K562 (cell line): ENCODE measurements at regions not wholly inside any gene's neighbourhood (a gene's known extent, or its start where the extent isn't known, plus 50 kb on each side); places are given as distances from the start of the nearest gene placed in this dataset.
"Not testable (repeated sequence)": the region's sequence is repeated elsewhere in the genome, so short reads cannot be mapped to it uniquely, and the experiment has no call there.

Experiments
- ATAC-seq: fragments of 200-7000 bp; cut with Tn5 transposase; 3 replicates; pipeline ENCODE4 v1.9.1; 2020; ENCODE audit warnings: moderate library complexity
- BruUV-seq: library from RNA; stranded (reverse); fragments of 400-500 nt; replicated peaks from 2 replicates; lab custom pipeline; 2021; lab: Mats Ljungman, UMichigan
- CTCF ChIA-PET: fragments of 300-600 bp; formaldehyde crosslinking; extraction: SDS; loops from one replicate; lab custom pipeline; 2021; ENCODE audit warnings: low intra/inter-chr PET ratio; lab: Yijun Ruan, JAX
- POLR2A ChIA-PET: fragments of 300-600, 350-650 bp; sonication (Branson Sonifier 250); formaldehyde crosslinking; extraction: SDS; loops from one replicate; lab custom pipeline; 2021; ENCODE audit warnings: antibody characterized with exemption, inconsistent platforms; lab: Yijun Ruan, JAX
- DNase-seq, 4 experiments: peaks; one replicate each; pipeline versions ENCODE4 v3.0.0 to v3.0.0-alpha.2; 2011 to 2018; ENCODE audit warnings: low spot score in 3 of 4, mixed read lengths in 3 of 4; ENCODE audit errors: extremely low read depth in 1 of 4
- FAIRE-seq: peaks from 2 replicates; lab custom pipeline; 2011; peaks lifted over from hg19 to GRCh38; lab: Jason Lieb, UNC
- H2AFZ ChIP-seq: 2 replicates; pipeline ENCODE4 v1.6.0; 2011; ENCODE audit warnings: low read depth, low read length, control low read depth, inconsistent platforms
- H3K27ac ChIP-seq: fragments of 200-600 bp; 3 replicates; pipeline ENCODE4 v1.8.0; 2011; ENCODE audit warnings: low read depth, mild to moderate bottlenecking, control low read depth, inconsistent platforms, low read length, moderate library complexity, mixed read lengths; ENCODE audit errors: extremely low read depth
- H3K27me3 ChIP-seq, 2 experiments: fragments of 300-600 bp in 1 of 2; 2 replicates in 1 of 2; 3 replicates in 1 of 2; pipeline versions ENCODE4 v1.6.0 to v1.8.0; 2011; ENCODE audit warnings: inconsistent platforms in 2 of 2, low read length in 2 of 2, mild to moderate bottlenecking in 1 of 2, mixed read lengths in 1 of 2, moderate library complexity in 1 of 2; ENCODE audit not compliant: control insufficient read depth in 2 of 2, insufficient read depth in 2 of 2
- H3K36me3 ChIP-seq: fragments of 300-600 bp; 3 replicates; pipeline ENCODE4 v1.8.0; 2011; ENCODE audit warnings: mild to moderate bottlenecking, low read length, inconsistent platforms; ENCODE audit not compliant: control insufficient read depth, insufficient read depth
- H3K4me1 ChIP-seq, 2 experiments: fragments of 200-600 bp in 1 of 2; replicated peaks in 1 of 2; 2 replicates in 1 of 2; 3 replicates in 1 of 2; pipeline versions ENCODE4 v1.5.1 to v1.8.0; 2011; ENCODE audit warnings: inconsistent platforms in 2 of 2, low read length in 2 of 2, mild to moderate bottlenecking in 1 of 2, mixed read lengths in 1 of 2, moderate library complexity in 1 of 2; ENCODE audit not compliant: control insufficient read depth in 2 of 2, insufficient read depth in 2 of 2
- H3K4me2 ChIP-seq: 2 replicates; pipeline ENCODE4 v1.6.1; 2011; ENCODE audit warnings: low read length, control low read depth, inconsistent platforms, mixed read lengths; ENCODE audit not compliant: insufficient read depth
- H3K4me3 ChIP-seq: fragments of 200-600 bp; sonication (generic), shearing (Covaris generic); 2 replicates; pipeline ENCODE4 v1.5.1; 2016; ENCODE audit warnings: control low read depth, inconsistent platforms
- H3K79me2 ChIP-seq: fragments of 200-600 bp; 3 replicates; pipeline ENCODE4 v1.8.0; 2011; ENCODE audit warnings: low read length, inconsistent platforms; ENCODE audit not compliant: control insufficient read depth, insufficient read depth
- H3K9ac ChIP-seq, 2 experiments: 2 replicates each; pipeline versions ENCODE4 v1.6.0 to v1.6.1; 2011; ENCODE audit warnings: low read depth in 2 of 2, low read length in 2 of 2, control low read depth in 1 of 2, inconsistent platforms in 1 of 2, mild to moderate bottlenecking in 1 of 2, mixed read lengths in 1 of 2; ENCODE audit not compliant: insufficient read depth in 1 of 2
- H3K9me1 ChIP-seq: one replicate; pipeline ENCODE4 v1.6.0; 2011; ENCODE audit warnings: inconsistent platforms, mild to moderate bottlenecking, low read length, moderate library complexity; ENCODE audit not compliant: control insufficient read depth, insufficient read depth
- H3K9me3 ChIP-seq: replicated peaks from 2 replicates; pipeline ENCODE4 v1.5.1; 2011; ENCODE audit warnings: low read depth, low read length, inconsistent platforms; ENCODE audit not compliant: control insufficient read depth, insufficient read depth
- H4K20me1 ChIP-seq: replicated peaks from 2 replicates; pipeline ENCODE4 v1.6.1; 2011; ENCODE audit warnings: low read length, inconsistent platforms, mixed read lengths; ENCODE audit not compliant: control insufficient read depth, insufficient read depth
- SPI1 ChIP-seq: IDR thresholded peaks from 2 replicates; pipeline ENCODE4 v1.6.1; 2011; ENCODE audit warnings: low read depth, low read length, control low read depth, borderline replicate concordance
- ZNF143 ChIP-seq: sonication (generic); formaldehyde crosslinking; IDR thresholded peaks from 2 replicates; pipeline ENCODE4 v1.9.0; 2022; ENCODE audit warnings: mild to moderate bottlenecking, missing genetic modification reagents
- ZNF431 ChIP-seq: sonication (generic); formaldehyde crosslinking; IDR thresholded peaks from 2 replicates; pipeline ENCODE4 v1.8.0; 2022; ENCODE audit warnings: mild to moderate bottlenecking, missing genetic modification reagents
- WGBS: fragments of 100-300 bp; shearing (Covaris generic); methylation state at CpG from one replicate; pipeline ENCODE4 v1.1.6; 2016; ENCODE audit warnings: low coverage, mixed read lengths; ENCODE audit not compliant: insufficient coverage; ENCODE audit errors: missing lambda C conversion rate; 5-methylcytosine and 5-hydroxymethylcytosine counted together
- in situ Hi-C: fragments of 300-500 bp; cut with MboI; formaldehyde crosslinking; loops from 4 replicates; pipeline ENCODE4 v1.15.0; 2018; ENCODE audit warnings: inconsistent platforms, mixed read lengths
- intact Hi-C: fragments of 100-400 bp; cut with micrococcal nuclease; formaldehyde crosslinking; loops from 2 replicates; pipeline ENCODE4 v1.14.2; 2022

- BruUV-seq = not testable (repeated sequence)
These were observed 64.6 kb upstream of the CPM start for GRCh38 chr12:68997526-68997925.

DNA sequence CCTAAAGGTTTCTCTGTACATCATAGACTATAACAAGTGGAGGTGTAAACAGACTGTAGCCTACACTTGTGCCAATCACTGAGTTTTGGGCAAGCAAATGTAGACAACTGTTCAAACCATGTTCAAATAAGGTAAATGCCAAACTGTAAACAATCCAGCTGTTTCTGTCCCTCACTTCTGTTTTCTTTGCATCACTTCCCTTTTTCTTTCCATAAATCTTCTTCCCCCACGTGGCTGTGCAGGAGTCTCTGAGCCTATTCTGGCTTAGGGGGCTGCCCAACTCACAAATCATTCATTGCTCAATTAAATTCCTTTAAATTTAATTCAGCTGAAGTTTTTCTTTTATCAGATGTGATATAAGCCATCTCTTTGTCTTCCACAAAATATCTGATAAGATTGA lies 65.1 kb upstream of the CPM start:
- Histone ChIP-seq H3K9me1 (no peaks in the 10 kb centered on the region), H3K4me1 (no peaks in the 10 kb centered on the region), H2AFZ (no peak overlapping the region), H4K20me1 (no peaks in the 10 kb centered on the region), H3K4me3 (no peak overlapping the region), H3K36me3 (no peaks in the 10 kb centered on the region), H3K4me2 (no peak overlapping the region), H3K79me2 (no peaks in the 10 kb centered on the region), H3K27ac (no peak overlapping the region), H3K27me3 (no peaks in the 10 kb centered on the region), H3K9me3 (no peaks in the 10 kb centered on the region), H3K9ac (no peak overlapping the region)
- BruUV-seq = no TSS peak
- FAIRE-seq = no peak
- no peak for TF ChIP-seq ZNF143 (CRISPR knock-in tag)
- peak; percentile 73; the same call in 1 of the 2 replicates for TF ChIP-seq SPI1
- no peak for DNase-seq
- in situ Hi-C loops = no loop called here
- ChIA-PET CTCF (no interaction called here), POLR2A (no interaction called here)
- WGBS = 10% methylated on average over 1 of the region's 1 CpG
- intact Hi-C loops = no loop called here
- no peak for ATAC-seq

More at GRCh38 chr12:68997526-68997925, 64.6 kb upstream of the CPM start:
- H3K4me1 ChIP-seq, H2AFZ ChIP-seq, H3K36me3 ChIP-seq, H3K4me2 ChIP-seq, in situ Hi-C loops, POLR2A ChIA-PET, H3K4me3 ChIP-seq, FAIRE-seq, intact Hi-C loops, ATAC-seq, DNase-seq, H4K20me1 ChIP-seq, H3K79me2 ChIP-seq, H3K27me3 ChIP-seq, H3K9me3 ChIP-seq, H3K9me1 ChIP-seq, CTCF ChIA-PET, H3K27ac ChIP-seq, H3K9ac ChIP-seq: not testable (repeated sequence)
- peak; percentile 89 for TF ChIP-seq ZNF431
- WGBS = 0% methylated on average over 4 of the region's 4 CpGs
